ENCODE measurements at regions not wholly inside any gene's neighbourhood (a gene's known extent, or its start where the extent isn't known, plus 50 kb on each side); places are given as distances from the start of the nearest gene placed in this dataset.

- no peaks in the 10 kb centered on the region for H3K9me2 ChIP-seq (ENCODE audit: insufficient read depth, low read length)
- H3K79me2 ChIP-seq (replicated peaks; ENCODE audit: insufficient read depth, low read length) = no peaks in the 10 kb centered on the region
- H3K36me3 ChIP-seq (ENCODE audit: insufficient read depth, low read length) = no peaks in the 10 kb centered on the region
- H4K20me1 ChIP-seq (ENCODE audit: insufficient read depth) = no peaks in the 10 kb centered on the region
- H3K4me2 ChIP-seq (ENCODE audit: low read length) = no peak overlapping the region
- H3F3A ChIP-seq (ENCODE audit: insufficient read depth, low read length, poor library complexity, severe bottlenecking) = no peaks in the 10 kb centered on the region
- H3K9me3 ChIP-seq (ENCODE audit: low read length) = no peaks in the 10 kb centered on the region
- TF ChIP-seq REST (IDR thresholded peaks at IDR 0.05; ENCODE audit: borderline replicate concordance) (no peak), MXI1 (conservative IDR thresholded peaks at IDR 0.05; ENCODE audit: poor library complexity, severe bottlenecking) (no peak), RAD21 (conservative IDR thresholded peaks at IDR 0.05) (no peak), CTCF (IDR thresholded peaks at IDR 0.05; ENCODE audit: poor library complexity, severe bottlenecking) (no peak), EP300 (conservative IDR thresholded peaks at IDR 0.05; ENCODE audit: poor library complexity, severe bottlenecking) (no peak), TAF1 (IDR thresholded peaks at IDR 0.05; ENCODE audit: low read depth) (no peak), EZH2 (IDR thresholded peaks at IDR 0.05; ENCODE audit: borderline replicate concordance, insufficient read depth, low read length, poor library complexity, severe bottlenecking) (no peak), SMC3 (conservative IDR thresholded peaks at IDR 0.05; ENCODE audit: poor library complexity) (no peak), POLR2AphosphoS5 (IDR thresholded peaks at IDR 0.05) (no peak)
- no peak overlapping the region for H3K9ac ChIP-seq (ENCODE audit: low read length)
- H3K27me3 ChIP-seq (ENCODE audit: insufficient read depth, low read depth, low read length) = no peaks in the 10 kb centered on the region
- H2AFZ ChIP-seq (ENCODE audit: low read depth, low read length) = no peak overlapping the region
- no peak overlapping the region for H3K27ac ChIP-seq (ENCODE audit: low read length)
- no peak overlapping the region for H3K4me3 ChIP-seq (ENCODE audit: low read length)
Measured at GRCh38 chr12:41897593-41897992, 247.1 kb downstream of the GXYLT1 start.

DNA sequence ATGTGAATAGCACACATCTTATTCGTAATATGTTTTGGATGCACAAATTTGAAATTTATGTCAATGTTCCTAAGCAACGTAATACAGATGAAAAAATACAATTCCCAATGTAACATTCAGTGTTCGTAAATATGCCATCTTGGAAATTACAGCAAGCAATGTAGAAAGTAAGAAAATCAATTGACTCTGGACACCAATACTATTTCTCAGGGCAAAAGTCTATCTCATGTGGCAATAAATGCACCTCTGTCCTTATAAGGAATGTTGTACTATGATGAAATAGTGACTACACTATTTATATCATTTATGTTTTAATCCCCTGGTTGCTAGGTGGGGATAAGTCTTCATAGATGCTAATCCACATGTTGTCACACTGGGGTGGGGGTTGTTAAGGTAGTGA is 251.2 kb downstream of the GXYLT1 start:
- no peaks in the 10 kb centered on the region for H3K36me3 ChIP-seq (ENCODE audit: insufficient read depth, low read length)
- no peak overlapping the region for H3K4me3 ChIP-seq (ENCODE audit: low read length)
- no peak overlapping the region for H2AFZ ChIP-seq (ENCODE audit: low read depth, low read length)
- H3F3A ChIP-seq (ENCODE audit: insufficient read depth, low read length, poor library complexity, severe bottlenecking) = no peaks in the 10 kb centered on the region
- no peaks in the 10 kb centered on the region for H4K20me1 ChIP-seq (ENCODE audit: insufficient read depth)
- H3K9me3 ChIP-seq (ENCODE audit: low read length) = no peaks in the 10 kb centered on the region
- H3K27me3 ChIP-seq (ENCODE audit: insufficient read depth, low read depth, low read length) = no peaks in the 10 kb centered on the region
- no peaks in the 10 kb centered on the region for H3K79me2 ChIP-seq (replicated peaks; ENCODE audit: insufficient read depth, low read length)
- H3K9me2 ChIP-seq (ENCODE audit: insufficient read depth, low read length) = no peaks in the 10 kb centered on the region
- no peak overlapping the region for H3K9ac ChIP-seq (ENCODE audit: low read length)
- TF ChIP-seq MXI1 (conservative IDR thresholded peaks at IDR 0.05; ENCODE audit: poor library complexity, severe bottlenecking) (no peak), SMC3 (conservative IDR thresholded peaks at IDR 0.05; ENCODE audit: poor library complexity) (no peak), EP300 (conservative IDR thresholded peaks at IDR 0.05; ENCODE audit: poor library complexity, severe bottlenecking) (no peak), POLR2AphosphoS5 (IDR thresholded peaks at IDR 0.05) (no peak), TAF1 (IDR thresholded peaks at IDR 0.05; ENCODE audit: low read depth) (no peak), CTCF (IDR thresholded peaks at IDR 0.05; ENCODE audit: poor library complexity, severe bottlenecking) (no peak)
- H3K27ac ChIP-seq (ENCODE audit: low read length) = no peak overlapping the region
- no peak overlapping the region for H3K4me2 ChIP-seq (ENCODE audit: low read length)

Data from neural cell (in vitro differentiated cells).